GM12878 (cell line): ENCODE measurements at regions not wholly inside any gene's neighbourhood (a gene's known extent, or its start where the extent isn't known, plus 50 kb on each side); places are given as distances from the start of the nearest gene placed in this dataset.

Source experiments
- BCL3 ChIP-seq: IDR thresholded peaks from 2 replicates; pipeline ENCODE4 v1.6.1; 2011; ENCODE audit warnings: borderline replicate concordance, low read depth, mild to moderate bottlenecking, moderate library complexity, low read length; ENCODE audit not compliant: insufficient read depth, poor library complexity, severe bottlenecking
- CUX1 ChIP-seq: IDR thresholded peaks from 2 replicates; pipeline ENCODE4 v1.6.1; 2012; ENCODE audit warnings: improper control_type of control experiment, low read depth, low read length; ENCODE audit not compliant: insufficient replicate concordance
- FOXK2 ChIP-seq: fragments of 450-650 bp; IDR thresholded peaks from 2 replicates; pipeline ENCODE4 v1.6.1; 2017; ENCODE audit warnings: mild to moderate bottlenecking, moderate library complexity
- NR2C2 ChIP-seq: IDR thresholded peaks from 2 replicates; pipeline ENCODE4 v1.6.1; 2011; ENCODE audit warnings: borderline replicate concordance, low read depth; ENCODE audit not compliant: control insufficient read depth, insufficient read length
- RELA ChIP-seq: fragments of 450-650 bp; IDR thresholded peaks from 2 replicates; pipeline ENCODE4 v1.8.0; 2014; ENCODE audit warnings: borderline replicate concordance; ENCODE audit not compliant: partially characterized antibody
- TAF1 ChIP-seq: IDR thresholded peaks from 2 replicates; pipeline ENCODE4 v1.6.1; 2011; ENCODE audit warnings: mild to moderate bottlenecking, low read depth, low read length, borderline replicate concordance
- TF ChIP-seq, protein P1 (sequence below): IDR thresholded peaks from 2 replicates; pipeline ENCODE4 v1.6.1; 2012; ENCODE audit warnings: low read length, inconsistent platforms

DNA sequence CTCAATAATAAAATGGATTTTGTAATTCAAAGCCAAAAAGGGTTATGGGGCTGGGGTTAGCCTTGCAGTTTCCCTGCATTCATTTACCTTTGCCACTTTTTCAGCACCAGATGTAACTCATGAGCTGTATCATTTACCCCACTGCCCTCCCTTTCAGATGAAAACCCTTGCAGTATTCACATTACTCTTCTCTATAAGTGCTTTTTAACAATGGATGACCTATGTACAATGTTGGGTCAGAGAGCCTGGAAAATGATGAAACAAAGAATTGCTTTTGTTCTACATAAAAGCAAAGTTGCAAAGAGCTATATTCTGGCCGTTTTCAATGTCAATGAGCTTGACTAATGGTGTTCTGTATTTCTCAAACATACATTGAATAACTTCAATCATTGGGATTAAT lies 189.7 kb downstream of the TMEM26 start (continued):
- TF ChIP-seq CUX1 (no peak), NR2C2 (no peak), RELA (no peak), FOXK2 (no peak), BCL3 (no peak), TAF1 (no peak)
- TF ChIP-seq, protein P1, sequence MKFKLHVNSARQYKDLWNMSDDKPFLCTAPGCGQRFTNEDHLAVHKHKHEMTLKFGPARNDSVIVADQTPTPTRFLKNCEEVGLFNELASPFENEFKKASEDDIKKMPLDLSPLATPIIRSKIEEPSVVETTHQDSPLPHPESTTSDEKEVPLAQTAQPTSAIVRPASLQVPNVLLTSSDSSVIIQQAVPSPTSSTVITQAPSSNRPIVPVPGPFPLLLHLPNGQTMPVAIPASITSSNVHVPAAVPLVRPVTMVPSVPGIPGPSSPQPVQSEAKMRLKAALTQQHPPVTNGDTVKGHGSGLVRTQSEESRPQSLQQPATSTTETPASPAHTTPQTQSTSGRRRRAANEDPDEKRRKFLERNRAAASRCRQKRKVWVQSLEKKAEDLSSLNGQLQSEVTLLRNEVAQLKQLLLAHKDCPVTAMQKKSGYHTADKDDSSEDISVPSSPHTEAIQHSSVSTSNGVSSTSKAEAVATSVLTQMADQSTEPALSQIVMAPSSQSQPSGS, result no peak
